ENCODE measurements at regions not wholly inside any gene's neighbourhood (a gene's known extent, or its start where the extent isn't known, plus 50 kb on each side); places are given as distances from the start of the nearest gene placed in this dataset.

DNA sequence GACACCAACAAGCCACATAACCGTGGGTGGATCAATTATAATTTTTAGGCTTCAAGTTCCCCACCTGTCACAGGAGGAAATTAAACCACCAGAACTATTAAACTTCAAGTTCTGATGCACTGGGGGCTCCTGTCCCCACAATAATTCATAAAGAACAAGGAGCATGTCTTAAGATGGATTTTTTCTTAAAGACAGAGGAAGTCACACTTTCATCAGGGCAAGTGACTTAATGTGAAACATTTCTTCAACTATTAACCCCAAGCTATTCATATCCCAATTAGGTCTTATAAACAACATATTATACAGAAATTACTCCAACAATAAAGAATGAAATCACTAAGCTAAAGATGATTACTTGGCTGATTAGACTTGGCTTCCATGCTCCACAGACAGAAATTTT is 292.5 kb downstream of the ETAA1 start:
- DNase-seq = no peak
- no peak overlapping the region for H3K4me3 Mint-ChIP-seq
- ATAC-seq = no peak
- H3K9me3 Mint-ChIP-seq = no peaks in the 10 kb centered on the region
- no peaks in the 10 kb centered on the region for H3K36me3 Mint-ChIP-seq (ENCODE audit: low read depth)
- H3K4me1 Mint-ChIP-seq = no peaks in the 10 kb centered on the region
- H3K27ac Mint-ChIP-seq = no peak overlapping the region
- H3K27me3 Mint-ChIP-seq = peaks cover 5% of the 10 kb centered on the region

GRCh38 chr2:67694445-67694844 is 297.3 kb downstream of the ETAA1 start:
- H3K9me3 Mint-ChIP-seq = no peaks in the 10 kb centered on the region
- ATAC-seq (no peak), DNase-seq (no peak)
- no peak overlapping the region for H3K4me3 Mint-ChIP-seq
- H3K27me3 Mint-ChIP-seq = peaks cover 9% of the 10 kb centered on the region
- no peak overlapping the region for H3K27ac Mint-ChIP-seq
- H3K36me3 Mint-ChIP-seq (ENCODE audit: low read depth) = no peaks in the 10 kb centered on the region
- H3K4me1 Mint-ChIP-seq = no peaks in the 10 kb centered on the region

- no peak overlapping the region for H3K27ac Mint-ChIP-seq
- no peak for ATAC-seq
These were observed 303.9 kb downstream of the ETAA1 start for GRCh38 chr2:67701011-67701410.

DNA sequence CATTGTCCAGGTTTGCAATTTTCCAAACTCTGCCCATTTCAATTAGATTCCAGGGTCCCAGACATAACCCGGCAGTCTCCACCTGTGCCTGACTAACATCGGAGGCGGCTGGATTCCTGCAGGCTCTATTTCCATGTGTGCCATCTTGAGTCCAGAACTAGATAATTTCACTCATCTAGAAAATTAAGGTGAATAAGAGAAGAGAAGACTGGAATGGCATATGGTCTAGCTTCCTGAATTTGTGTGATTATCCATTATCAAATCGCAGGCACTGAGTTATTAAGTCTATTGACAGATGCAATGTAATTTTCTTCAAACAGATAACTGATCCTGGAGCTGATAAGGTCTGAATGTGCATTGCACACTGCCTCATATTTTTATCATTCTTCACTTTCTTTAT is 305.2 kb downstream of the ETAA1 start:
- Mint-ChIP-seq H3K27ac (no peak overlapping the region), H3K9me3 (peaks cover 5% of the 10 kb centered on the region), H3K27me3 (no peaks in the 10 kb centered on the region), H3K36me3 (ENCODE audit: low read depth) (no peaks in the 10 kb centered on the region), H3K4me3 (no peak overlapping the region), H3K4me1 (no peaks in the 10 kb centered on the region)
- DNase-seq (no peak), ATAC-seq (no peak)

More at GRCh38 chr2:67701011-67701410, 303.9 kb downstream of the ETAA1 start:
- Mint-ChIP-seq H3K36me3 (ENCODE audit: low read depth) (no peaks in the 10 kb centered on the region), H3K9me3 (peaks cover 5% of the 10 kb centered on the region), H3K4me3 (no peak overlapping the region), H3K27me3 (no peaks in the 10 kb centered on the region), H3K4me1 (no peaks in the 10 kb centered on the region)
- no peak for DNase-seq

- no peaks in the 10 kb centered on the region for H3K27me3 Mint-ChIP-seq
- H3K4me1 Mint-ChIP-seq = no peaks in the 10 kb centered on the region
- ATAC-seq = no peak
- no peak for DNase-seq
- no peak overlapping the region for H3K27ac Mint-ChIP-seq
- peaks cover 5% of the 10 kb centered on the region for H3K9me3 Mint-ChIP-seq
- H3K36me3 Mint-ChIP-seq (ENCODE audit: low read depth) = no peaks in the 10 kb centered on the region
- no peak overlapping the region for H3K4me3 Mint-ChIP-seq
These were observed 305.8 kb downstream of the ETAA1 start for GRCh38 chr2:67702937-67703336.

GRCh38 chr2:67706082-67706481 is 308.9 kb downstream of the ETAA1 start:
- Mint-ChIP-seq H3K36me3 (ENCODE audit: low read depth) (no peaks in the 10 kb centered on the region), H3K4me3 (no peak overlapping the region), H3K27ac (no peak overlapping the region), H3K27me3 (no peaks in the 10 kb centered on the region), H3K9me3 (no peaks in the 10 kb centered on the region), H3K4me1 (no peaks in the 10 kb centered on the region)
- no peak for ATAC-seq
- no peak for DNase-seq

- Mint-ChIP-seq H3K4me3 (no peak overlapping the region), H3K27ac (no peak overlapping the region), H3K9me3 (no peaks in the 10 kb centered on the region), H3K36me3 (ENCODE audit: low read depth) (no peaks in the 10 kb centered on the region), H3K27me3 (no peaks in the 10 kb centered on the region), H3K4me1 (no peaks in the 10 kb centered on the region)
- DNase-seq (no peak), ATAC-seq (no peak)
These were observed 310.8 kb downstream of the ETAA1 start for GRCh38 chr2:67707896-67708295.

GRCh38 chr2:67709835-67710234 is 312.7 kb downstream of the ETAA1 start:
- no peaks in the 10 kb centered on the region for H3K36me3 Mint-ChIP-seq (ENCODE audit: low read depth)
- no peaks in the 10 kb centered on the region for H3K9me3 Mint-ChIP-seq
- DNase-seq (no peak), ATAC-seq (no peak)
- H3K27ac Mint-ChIP-seq = no peak overlapping the region
- no peak overlapping the region for H3K4me3 Mint-ChIP-seq
- H3K4me1 Mint-ChIP-seq = no peaks in the 10 kb centered on the region
- H3K27me3 Mint-ChIP-seq = no peaks in the 10 kb centered on the region

DNA sequence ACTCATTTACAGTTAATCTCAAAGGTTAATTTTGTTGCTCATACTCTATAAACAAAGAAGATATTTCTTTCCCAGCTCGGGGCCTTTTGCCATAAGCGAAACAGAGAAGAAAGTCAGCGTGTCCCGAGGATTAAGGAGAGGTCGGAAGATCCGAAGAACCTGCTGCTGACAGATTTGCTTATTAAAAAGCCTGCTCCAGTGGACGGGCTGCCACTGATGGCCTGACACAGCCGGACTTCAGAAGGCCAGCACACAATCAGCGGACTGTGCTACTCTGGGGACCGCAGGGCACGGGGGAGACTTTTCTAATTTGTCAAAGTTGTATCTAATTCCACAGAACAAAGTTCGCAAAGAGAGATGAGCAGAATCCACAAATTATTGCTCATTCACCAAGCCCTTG is 315.4 kb downstream of the ETAA1 start:
- Mint-ChIP-seq H3K27ac (no peak overlapping the region), H3K36me3 (ENCODE audit: low read depth) (no peaks in the 10 kb centered on the region)

DNA sequence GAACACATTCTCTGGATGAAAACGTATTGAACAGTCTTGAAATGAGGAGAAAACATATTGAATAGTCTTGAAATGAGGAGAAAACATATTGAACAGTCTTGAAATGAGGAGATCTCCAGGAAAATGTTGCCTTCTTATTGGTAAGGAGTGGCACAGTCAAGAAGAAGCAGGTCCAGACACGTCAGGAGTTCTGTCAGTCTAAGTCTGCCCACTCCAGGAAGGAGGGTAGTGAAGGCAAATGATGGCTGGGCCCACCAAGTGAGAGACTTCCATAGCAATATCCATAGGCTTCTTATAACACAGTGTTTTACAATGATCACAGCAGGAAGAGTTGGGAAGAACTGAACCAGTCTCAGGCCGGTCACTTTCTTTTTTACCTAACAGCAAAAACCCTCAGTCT is 316.2 kb downstream of the ETAA1 start:
- DNase-seq (no peak), ATAC-seq (no peak)
- Mint-ChIP-seq H3K27me3 (no peaks in the 10 kb centered on the region), H3K27ac (no peak overlapping the region), H3K4me1 (no peaks in the 10 kb centered on the region), H3K36me3 (ENCODE audit: low read depth) (no peaks in the 10 kb centered on the region), H3K9me3 (no peaks in the 10 kb centered on the region), H3K4me3 (no peak overlapping the region)

More for the DNA sequence above, 315.4 kb downstream of the ETAA1 start:
- Mint-ChIP-seq H3K27me3 (no peaks in the 10 kb centered on the region), H3K4me1 (no peaks in the 10 kb centered on the region), H3K4me3 (no peak overlapping the region), H3K9me3 (no peaks in the 10 kb centered on the region)
- no peak for DNase-seq
- no peak for ATAC-seq

DNA sequence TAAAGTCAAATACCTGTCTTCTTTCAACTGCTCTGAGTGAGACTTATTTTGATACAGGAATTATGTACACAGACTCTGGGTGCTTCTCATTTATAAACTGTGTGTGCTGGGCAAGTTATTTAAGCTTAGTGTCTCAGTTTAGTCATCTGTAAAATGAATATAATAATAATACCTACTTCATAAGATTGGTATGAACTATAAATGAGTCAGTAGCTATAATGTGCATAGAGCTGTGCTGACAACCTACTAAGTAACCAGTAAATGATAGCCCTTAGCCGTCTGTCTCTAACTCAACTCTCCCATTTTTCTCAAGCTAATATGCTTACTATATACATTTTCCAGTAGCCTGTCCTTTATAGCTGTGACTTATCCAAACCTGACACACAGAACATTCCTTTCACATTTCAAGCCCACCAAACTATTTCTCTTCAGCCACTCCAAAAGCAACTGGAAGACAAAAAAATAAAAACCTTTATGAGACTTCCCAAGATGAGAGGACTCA is 319.8 kb downstream of the ETAA1 start:
- no peak overlapping the region for H3K27ac Mint-ChIP-seq
- H3K9me3 Mint-ChIP-seq = peaks cover 7% of the 10 kb centered on the region
- DNase-seq = no peak
- H3K36me3 Mint-ChIP-seq (ENCODE audit: low read depth) = no peaks in the 10 kb centered on the region
- H3K4me3 Mint-ChIP-seq = no peak overlapping the region
- H3K4me1 Mint-ChIP-seq = no peaks in the 10 kb centered on the region
- ATAC-seq = no peak
- H3K27me3 Mint-ChIP-seq = no peaks in the 10 kb centered on the region

- Mint-ChIP-seq H3K36me3 (ENCODE audit: low read depth) (no peaks in the 10 kb centered on the region), H3K27me3 (no peaks in the 10 kb centered on the region), H3K9me3 (peaks cover 7% of the 10 kb centered on the region), H3K27ac (no peak overlapping the region), H3K4me3 (no peak overlapping the region), H3K4me1 (no peaks in the 10 kb centered on the region)
- ATAC-seq (no peak), DNase-seq (no peak)
These were observed 320.6 kb downstream of the ETAA1 start for GRCh38 chr2:67717692-67718091.

DNA sequence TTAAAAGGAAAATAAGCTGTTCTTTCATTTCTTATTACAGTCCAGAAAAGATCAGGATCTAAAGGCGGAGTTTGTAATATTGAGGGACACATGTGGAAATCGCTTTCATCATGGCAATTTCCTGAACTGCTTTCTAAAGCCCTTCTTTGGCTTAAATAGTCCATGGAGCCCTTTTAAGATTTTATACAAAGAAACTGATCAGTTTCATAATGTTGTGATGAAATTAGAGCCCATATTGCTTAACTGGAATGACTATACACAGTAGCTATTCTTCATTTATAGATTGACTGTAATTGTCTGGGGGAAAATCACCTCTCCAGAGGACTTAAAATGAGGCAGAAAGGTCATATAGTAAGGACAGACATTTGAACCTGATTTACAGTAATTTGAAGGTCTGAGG is 322.2 kb downstream of the ETAA1 start:
- DNase-seq = no peak
- Mint-ChIP-seq H3K9me3 (peaks cover 7% of the 10 kb centered on the region), H3K4me1 (no peaks in the 10 kb centered on the region), H3K27me3 (no peaks in the 10 kb centered on the region), H3K27ac (no peak overlapping the region), H3K36me3 (ENCODE audit: low read depth) (no peaks in the 10 kb centered on the region), H3K4me3 (no peak overlapping the region)
- no peak for ATAC-seq

DNA sequence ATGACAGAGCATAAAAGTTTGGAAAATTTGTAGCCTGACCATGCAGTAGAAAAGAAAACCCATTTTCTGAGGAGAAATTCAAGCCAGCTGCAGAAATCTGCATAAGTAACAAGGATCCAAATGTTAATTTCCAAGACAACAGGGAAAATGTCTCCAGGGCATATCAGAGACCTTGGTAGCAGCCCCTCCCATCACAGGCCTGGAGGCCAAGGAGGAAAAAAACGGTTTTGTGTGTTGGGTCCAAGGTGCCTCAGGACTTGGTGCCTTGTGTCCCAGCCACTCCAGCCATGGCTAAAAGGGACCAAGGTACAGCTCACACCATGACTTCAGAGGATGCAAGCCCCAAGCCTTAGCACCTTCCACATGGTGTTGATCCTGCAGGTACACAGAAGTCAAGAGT is 324.4 kb downstream of the ETAA1 start:
- DNase-seq (no peak), ATAC-seq (no peak)
- H3K4me1 Mint-ChIP-seq = no peaks in the 10 kb centered on the region
- H3K27ac Mint-ChIP-seq = no peak overlapping the region
- H3K4me3 Mint-ChIP-seq = no peak overlapping the region
- H3K27me3 Mint-ChIP-seq = no peaks in the 10 kb centered on the region
- H3K9me3 Mint-ChIP-seq = peaks cover 7% of the 10 kb centered on the region
- no peaks in the 10 kb centered on the region for H3K36me3 Mint-ChIP-seq (ENCODE audit: low read depth)

- Mint-ChIP-seq H3K36me3 (ENCODE audit: low read depth) (no peaks in the 10 kb centered on the region), H3K4me1 (no peaks in the 10 kb centered on the region), H3K4me3 (no peak overlapping the region), H3K9me3 (peaks cover 7% of the 10 kb centered on the region), H3K27ac (no peak overlapping the region), H3K27me3 (no peaks in the 10 kb centered on the region)
- no peak for DNase-seq
- ATAC-seq = no peak
These were observed 327.1 kb downstream of the ETAA1 start for GRCh38 chr2:67724261-67724660.

GRCh38 chr2:67725731-67726130 is 328.6 kb downstream of the ETAA1 start:
- H3K27ac Mint-ChIP-seq = no peak overlapping the region
- ATAC-seq (no peak), DNase-seq (no peak)
- no peaks in the 10 kb centered on the region for H3K36me3 Mint-ChIP-seq (ENCODE audit: low read depth)
- H3K4me1 Mint-ChIP-seq = no peaks in the 10 kb centered on the region
- H3K9me3 Mint-ChIP-seq = peaks cover 5% of the 10 kb centered on the region
- H3K4me3 Mint-ChIP-seq = no peak overlapping the region
- no peaks in the 10 kb centered on the region for H3K27me3 Mint-ChIP-seq

Data from activated naive CD8-positive, alpha-beta T cell treated with anti-CD3 and anti-CD28 coated beads, Interleukin-2, amount 50 U/mL, for 24 hours (primary cell).